ENCODE measurements at regions not wholly inside any gene's neighbourhood (a gene's known extent, or its start where the extent isn't known, plus 50 kb on each side); places are given as distances from the start of the nearest gene placed in this dataset.

GRCh38 chr2:128379021-128380015 is 60.6 kb upstream of the HS6ST1 start (continued):
- TF ChIP-seq THRA (CRISPR knock-in tag; IDR thresholded peaks at IDR 0.05; ENCODE audit: borderline replicate concordance) (peak; percentile 44; the same call in 1 of the 2 replicates), ZNF546 (CRISPR knock-in tag; conservative IDR thresholded peaks at IDR 0.05) (no peak), ZNF281 (CRISPR knock-in tag; IDR thresholded peaks at IDR 0.05; ENCODE audit: borderline replicate concordance) (peak; percentile 90), ZFX (CRISPR knock-in tag; IDR thresholded peaks at IDR 0.05; ENCODE audit: low read depth) (peak; percentile 89), NFRKB (IDR thresholded peaks at IDR 0.05) (no peak), NR0B2 (CRISPR knock-in tag; IDR thresholded peaks at IDR 0.05) (no peak), ZFP62 (CRISPR knock-in tag; IDR thresholded peaks at IDR 0.05) (no peak), MXI1 (IDR thresholded peaks at IDR 0.05; ENCODE audit: borderline replicate concordance, low read depth, low read length) (no peak), ZSCAN21 (CRISPR knock-in tag; IDR thresholded peaks at IDR 0.05; ENCODE audit: borderline replicate concordance) (no peak), HMGA1 (CRISPR knock-in tag; conservative IDR thresholded peaks at IDR 0.05) (no peak), ZNF775 (CRISPR knock-in tag; IDR thresholded peaks at IDR 0.05; ENCODE audit: borderline replicate concordance) (no peak), ZBTB4 (CRISPR knock-in tag; IDR thresholded peaks at IDR 0.05; ENCODE audit: borderline replicate concordance) (no peak), NFE2L2 (IDR thresholded peaks at IDR 0.05; ENCODE audit: low read length) (no peak), ZNF616 (CRISPR knock-in tag; IDR thresholded peaks at IDR 0.05; ENCODE audit: low read depth) (peak; percentile 71; the same call in 1 of the 2 replicates), SUZ12 (IDR thresholded peaks at IDR 0.05; ENCODE audit: low read depth, low read length) (no peak), EZH2 (conservative IDR thresholded peaks at IDR 0.05; ENCODE audit: low read depth, low read length) (no peak), ZFP91 (CRISPR knock-in tag; IDR thresholded peaks at IDR 0.05; ENCODE audit: borderline replicate concordance) (no peak), ZIK1 (CRISPR knock-in tag; IDR thresholded peaks at IDR 0.05; ENCODE audit: borderline replicate concordance, low read depth) (no peak), MIER2 (CRISPR knock-in tag; IDR thresholded peaks at IDR 0.05) (peak; percentile 61; the same call in 1 of the 2 replicates)
